Mesenchymal stem cell (in vitro differentiated cells and primary cell): ENCODE measurements at regions not wholly inside any gene's neighbourhood (a gene's known extent, or its start where the extent isn't known, plus 50 kb on each side); places are given as distances from the start of the nearest gene placed in this dataset.

Source experiments
- DNase-seq: peaks from one replicate; pipeline ENCODE4 v3.0.0-alpha.2; 2013
- H2AFZ ChIP-seq: one replicate; pipeline ENCODE4 v1.6.1; 2013; ENCODE audit warnings: low read depth, mild to moderate bottlenecking, control low read depth, inconsistent platforms, low read length, moderate library complexity
- H2AK5ac ChIP-seq: 2 replicates; pipeline ENCODE4 v1.6.1; 2013; ENCODE audit warnings: low read length, moderate library complexity, mild to moderate bottlenecking, inconsistent platforms; ENCODE audit not compliant: severe bottlenecking
- H2BK120ac ChIP-seq: one replicate; pipeline ENCODE4 v1.6.1; 2013; ENCODE audit warnings: low read depth, mild to moderate bottlenecking, inconsistent platforms, low read length, moderate library complexity
- H2BK12ac ChIP-seq, 2 experiments: one replicate each; pipeline ENCODE4 v1.6.1; 2013; ENCODE audit warnings: inconsistent platforms in 2 of 2, low read length in 2 of 2, mild to moderate bottlenecking in 2 of 2, moderate library complexity in 2 of 2, control low read depth in 1 of 2
- H2BK15ac ChIP-seq: one replicate; pipeline ENCODE4 v1.6.1; 2013; ENCODE audit warnings: mild to moderate bottlenecking, low read depth, inconsistent platforms; ENCODE audit not compliant: poor library complexity, severe bottlenecking
- H2BK5ac ChIP-seq: 2 replicates; pipeline ENCODE4 v1.6.1; 2013; ENCODE audit warnings: low read depth, mild to moderate bottlenecking, low read length, control low read depth, inconsistent platforms; ENCODE audit not compliant: poor library complexity, severe bottlenecking
- H3K14ac ChIP-seq, 2 experiments: one replicate each; pipeline ENCODE4 v1.6.1; 2013; ENCODE audit warnings: inconsistent platforms in 2 of 2, low read length in 2 of 2, control low read depth in 1 of 2, mild to moderate bottlenecking in 1 of 2, moderate library complexity in 1 of 2
- H3K18ac ChIP-seq, 2 experiments: one replicate each; pipeline ENCODE4 v1.6.1; 2013; ENCODE audit warnings: inconsistent platforms in 2 of 2, low read length in 2 of 2, control low read depth in 1 of 2, low read depth in 1 of 2, mild to moderate bottlenecking in 1 of 2
- H3K23ac ChIP-seq, 2 experiments: one replicate each; pipeline ENCODE4 v1.6.1; 2013; ENCODE audit warnings: inconsistent platforms in 2 of 2, low read length in 2 of 2, mild to moderate bottlenecking in 2 of 2, moderate library complexity in 2 of 2, control low read depth in 1 of 2
- H3K27ac ChIP-seq: 2 replicates; pipeline ENCODE4 v1.5.1; 2013; ENCODE audit warnings: mild to moderate bottlenecking, moderate library complexity, low read length, control low read depth, inconsistent platforms; ENCODE audit not compliant: poor library complexity, severe bottlenecking
- H3K27me3 ChIP-seq, 2 experiments: 2 replicates each; pipeline versions ENCODE4 v1.6.1 to v1.7.0; 2013; ENCODE audit warnings: low read length in 2 of 2, mild to moderate bottlenecking in 2 of 2, moderate library complexity in 2 of 2, control low read depth in 1 of 2, inconsistent platforms in 1 of 2; ENCODE audit not compliant: control insufficient read depth in 1 of 2, insufficient read depth in 1 of 2
- H3K36me3 ChIP-seq, 2 experiments: 2 replicates each; pipeline versions ENCODE4 v1.6.1 to v1.7.0; 2013; ENCODE audit warnings: low read length in 2 of 2, control low read depth in 1 of 2, inconsistent platforms in 1 of 2, low read depth in 1 of 2, mild to moderate bottlenecking in 1 of 2; ENCODE audit not compliant: insufficient read depth in 2 of 2, control insufficient read depth in 1 of 2
- H3K4ac ChIP-seq, 2 experiments: one replicate each; pipeline ENCODE4 v1.6.1; 2013; ENCODE audit warnings: inconsistent platforms in 2 of 2, low read length in 2 of 2, mild to moderate bottlenecking in 2 of 2, moderate library complexity in 2 of 2, control low read depth in 1 of 2, low read depth in 1 of 2
- H3K4me1 ChIP-seq: 2 replicates; pipeline ENCODE4 v1.6.1; 2013; ENCODE audit warnings: low read depth, low read length, control low read depth; ENCODE audit not compliant: control insufficient read depth, insufficient read depth
- H3K4me2 ChIP-seq: 2 replicates; pipeline ENCODE4 v1.6.1; 2013; ENCODE audit warnings: low read length, mild to moderate bottlenecking, inconsistent platforms; ENCODE audit not compliant: poor library complexity, severe bottlenecking
- H3K4me3 ChIP-seq, 2 experiments: 2 replicates each; pipeline versions ENCODE4 v1.5.1 to v1.7.0; 2013; ENCODE audit warnings: low read length in 2 of 2, mild to moderate bottlenecking in 2 of 2, control low read depth in 1 of 2, low read depth in 1 of 2; ENCODE audit not compliant: insufficient read depth in 1 of 2
- H3K79me1 ChIP-seq: replicated peaks from 2 replicates; pipeline ENCODE4 v1.6.1; 2013; ENCODE audit warnings: mild to moderate bottlenecking, control low read depth, low read length, inconsistent platforms; ENCODE audit not compliant: poor library complexity, severe bottlenecking
- H3K9ac ChIP-seq: 2 replicates; pipeline ENCODE4 v1.7.0; 2013; ENCODE audit warnings: mild to moderate bottlenecking, low read length, moderate library complexity
- H3K9me3 ChIP-seq: 2 replicates; pipeline ENCODE4 v1.7.0; 2013; ENCODE audit warnings: mild to moderate bottlenecking, low read length; ENCODE audit not compliant: control insufficient read depth
- H4K8ac ChIP-seq: one replicate; pipeline ENCODE4 v1.6.1; 2013; ENCODE audit warnings: inconsistent platforms, mild to moderate bottlenecking, low read length, moderate library complexity
- H4K91ac ChIP-seq: one replicate; pipeline ENCODE4 v1.6.1; 2013; ENCODE audit warnings: mild to moderate bottlenecking, low read length, inconsistent platforms
- WGBS: methylation state at CpG from one replicate; pipeline ENCODE4 v1.1.7; 2013; ENCODE audit warnings: mixed read lengths; 5-methylcytosine and 5-hydroxymethylcytosine counted together

DNA sequence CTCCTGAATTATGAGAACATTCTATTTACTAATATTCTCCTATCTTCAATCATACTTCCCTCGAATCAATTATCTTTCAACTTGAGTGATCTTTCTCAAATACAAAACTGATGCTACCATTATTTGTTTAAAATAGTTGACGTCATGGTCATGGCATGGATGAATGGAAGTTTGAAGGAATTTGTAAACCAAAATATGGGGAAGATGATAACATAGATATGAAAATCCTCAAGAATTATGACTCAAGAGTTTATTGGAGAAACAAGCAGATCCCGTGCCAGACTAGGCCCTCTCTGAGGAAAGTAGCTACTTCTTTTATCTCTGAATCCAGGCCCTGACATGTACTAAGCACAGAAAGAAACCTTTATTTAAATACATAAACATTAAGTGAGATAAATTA, 270.4 kb upstream of the MC4R start:
- Histone ChIP-seq H3K18ac (no peak overlapping the region), H3K79me1 (no peaks in the 10 kb centered on the region), H4K8ac (no peak overlapping the region), H3K36me3 (no peaks in the 10 kb centered on the region), H3K27ac (no peak overlapping the region), H2BK15ac (no peak overlapping the region), H4K91ac (no peak overlapping the region), H2AFZ (no peak overlapping the region), H3K4me2 (no peak overlapping the region), H3K4me3 (no peak overlapping the region), H3K23ac (no peak overlapping the region), H3K27me3 (no peaks in the 10 kb centered on the region), H3K14ac (no peak overlapping the region), H2BK5ac (no peak overlapping the region), H3K4me1 (no peaks in the 10 kb centered on the region), H3K9me3 (no peaks in the 10 kb centered on the region), H2BK12ac (no peak overlapping the region), H3K9ac (no peak overlapping the region), H2AK5ac (no peak overlapping the region), H2BK120ac (no peak overlapping the region), H3K4ac (no peak overlapping the region)
- 60% methylated on average over 1 of the region's 3 CpGs for WGBS
- no peak for DNase-seq

DNA sequence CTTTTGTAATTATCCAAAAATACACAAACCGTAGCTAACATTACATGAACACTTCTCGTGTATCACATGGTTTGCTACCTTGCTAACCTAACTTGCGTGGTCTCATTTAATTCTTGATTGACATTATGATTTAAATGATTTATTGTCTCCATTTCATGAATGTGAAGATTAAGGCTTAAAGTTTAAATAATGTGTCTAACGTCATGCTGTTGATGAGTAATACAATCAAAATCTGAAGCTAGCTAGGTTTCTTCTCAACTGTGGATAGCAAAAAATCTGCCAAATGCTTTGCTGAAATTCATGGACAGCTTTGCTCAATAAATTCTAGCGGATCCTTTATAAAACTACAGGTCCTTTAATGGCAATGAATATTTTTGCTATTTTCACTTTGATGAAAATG, 274.1 kb upstream of the MC4R start:
- H3K9ac ChIP-seq = no peak overlapping the region
- H3K4me2 ChIP-seq = no peak overlapping the region
- no peak overlapping the region for H3K4me3 ChIP-seq
- no peak overlapping the region for H3K18ac ChIP-seq
- 75% methylated on average over 4 of the region's 5 CpGs for WGBS
- no peak overlapping the region for H3K27ac ChIP-seq
- H2AFZ ChIP-seq = no peak overlapping the region
- no peak overlapping the region for H2BK12ac ChIP-seq
- no peaks in the 10 kb centered on the region for H3K9me3 ChIP-seq
- no peak overlapping the region for H2AK5ac ChIP-seq
- no peaks in the 10 kb centered on the region for H3K36me3 ChIP-seq
- H3K4ac ChIP-seq = no peak overlapping the region
- no peaks in the 10 kb centered on the region for H3K4me1 ChIP-seq
- H3K79me1 ChIP-seq = no peaks in the 10 kb centered on the region
- H3K14ac ChIP-seq = no peak overlapping the region
- no peak overlapping the region for H2BK5ac ChIP-seq
- H2BK15ac ChIP-seq = no peak overlapping the region
- H4K91ac ChIP-seq = no peak overlapping the region
- no peak overlapping the region for H3K23ac ChIP-seq
- no peaks in the 10 kb centered on the region for H3K27me3 ChIP-seq
- no peak overlapping the region for H4K8ac ChIP-seq
- DNase-seq = no peak
- H2BK120ac ChIP-seq = no peak overlapping the region

DNA sequence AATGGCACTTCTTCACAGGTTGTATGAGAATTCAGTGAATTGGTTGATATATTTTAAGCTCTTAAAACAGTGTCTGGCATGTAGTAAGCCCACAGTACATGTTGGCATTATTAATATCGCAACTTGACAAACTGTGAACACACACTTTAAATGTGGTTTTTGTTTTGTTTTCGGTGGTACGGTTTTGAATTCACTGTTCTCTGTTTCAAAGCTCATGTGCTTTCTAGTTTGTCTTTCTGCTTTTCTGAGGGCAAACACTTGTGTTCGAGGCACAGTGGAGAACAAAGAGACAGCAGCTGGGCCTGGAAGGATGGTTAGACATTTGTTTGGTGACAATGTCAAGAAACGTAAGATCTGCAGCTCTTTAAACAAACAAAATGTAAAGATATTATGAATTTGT, 276.5 kb upstream of the MC4R start:
- no peak overlapping the region for H3K4me3 ChIP-seq
- H3K23ac ChIP-seq = no peak overlapping the region
- H3K18ac ChIP-seq = no peak overlapping the region
- no peak overlapping the region for H2BK15ac ChIP-seq
- 73% methylated on average over 4 of the region's 5 CpGs for WGBS
- no peak overlapping the region for H3K4me2 ChIP-seq
- H4K91ac ChIP-seq = no peak overlapping the region
- no peaks in the 10 kb centered on the region for H3K4me1 ChIP-seq
- H2BK5ac ChIP-seq = no peak overlapping the region
- H3K14ac ChIP-seq = no peak overlapping the region
- no peak overlapping the region for H3K9ac ChIP-seq
- H3K79me1 ChIP-seq = no peaks in the 10 kb centered on the region
- DNase-seq = no peak
- H3K27ac ChIP-seq = no peak overlapping the region
- no peak overlapping the region for H4K8ac ChIP-seq
- no peaks in the 10 kb centered on the region for H3K27me3 ChIP-seq
- H2BK120ac ChIP-seq = no peak overlapping the region
- H3K4ac ChIP-seq = no peak overlapping the region
- no peak overlapping the region for H2AK5ac ChIP-seq
- H3K9me3 ChIP-seq = no peaks in the 10 kb centered on the region
- no peak overlapping the region for H2BK12ac ChIP-seq
- no peak overlapping the region for H2AFZ ChIP-seq
- H3K36me3 ChIP-seq = no peaks in the 10 kb centered on the region

DNA sequence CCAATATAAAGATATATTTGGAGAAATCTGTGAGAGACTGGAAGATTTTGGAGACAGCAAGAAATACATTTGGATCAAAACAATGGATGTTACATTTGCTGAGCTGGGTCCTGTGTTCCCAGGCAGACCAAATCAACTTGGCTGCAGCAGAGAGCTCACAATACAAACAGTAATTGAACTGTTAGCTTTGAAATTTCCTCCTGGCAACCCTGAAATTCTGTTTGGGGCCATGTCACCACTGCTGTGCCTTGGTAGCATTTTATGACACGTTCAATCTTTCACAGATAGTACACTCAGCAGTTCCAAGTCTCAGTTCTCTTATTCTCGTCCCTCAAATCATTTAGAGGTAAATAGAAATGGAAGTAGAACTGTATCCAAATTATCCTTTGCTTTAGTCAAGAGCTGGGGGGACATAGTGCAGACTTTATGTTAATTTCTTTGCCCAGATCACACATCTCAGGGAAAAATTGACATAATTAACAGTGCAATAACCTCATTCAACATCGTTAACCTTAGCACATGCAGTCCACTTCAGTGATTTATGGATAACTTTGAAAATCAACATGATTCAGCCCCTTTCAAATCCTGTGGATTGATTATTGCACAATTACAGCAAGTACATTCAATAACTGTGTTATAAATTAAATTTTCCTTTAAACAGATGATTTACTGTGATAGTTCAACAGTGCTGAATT, 277.4 kb upstream of the MC4R start:
- no peaks in the 10 kb centered on the region for H3K79me1 ChIP-seq
- no peaks in the 10 kb centered on the region for H3K4me1 ChIP-seq
- no peak for DNase-seq
- 91% methylated on average over 1 of the region's 3 CpGs for WGBS
- no peak overlapping the region for H3K4ac ChIP-seq
- no peak overlapping the region for H3K23ac ChIP-seq
- H2BK5ac ChIP-seq = no peak overlapping the region
- no peaks in the 10 kb centered on the region for H3K9me3 ChIP-seq
- H2BK120ac ChIP-seq = no peak overlapping the region
- H4K8ac ChIP-seq = no peak overlapping the region
- no peak overlapping the region for H2AK5ac ChIP-seq
- H2BK15ac ChIP-seq = no peak overlapping the region
- H3K27me3 ChIP-seq = no peaks in the 10 kb centered on the region
- no peak overlapping the region for H3K27ac ChIP-seq
- no peak overlapping the region for H3K4me3 ChIP-seq
- no peaks in the 10 kb centered on the region for H3K36me3 ChIP-seq
- H3K14ac ChIP-seq = no peak overlapping the region
- H4K91ac ChIP-seq = no peak overlapping the region
- no peak overlapping the region for H3K9ac ChIP-seq
- no peak overlapping the region for H3K4me2 ChIP-seq
- no peak overlapping the region for H2AFZ ChIP-seq
- H2BK12ac ChIP-seq = no peak overlapping the region
- no peak overlapping the region for H3K18ac ChIP-seq
